Osteocyte (in vitro differentiated cells): ENCODE measurements at regions not wholly inside any gene's neighbourhood (a gene's known extent, or its start where the extent isn't known, plus 50 kb on each side); places are given as distances from the start of the nearest gene placed in this dataset.
A peak's percentile ranks its signal among the peaks of the same experiment; 100 is the strongest.
"Not testable (repeated sequence)": the region's sequence is repeated elsewhere in the genome, so short reads cannot be mapped to it uniquely, and the experiment has no call there.

ENCODE experiments used
- DNase-seq: peaks from one replicate; pipeline ENCODE4 v3.0.0; 2021; ENCODE audit warnings: mixed read lengths; ENCODE audit not compliant: unreplicated experiment; ENCODE audit errors: extremely low spot score
- H3K27ac Mint-ChIP-seq: one replicate; pipeline ENCODE4 v1.8.0; 2021; ENCODE audit warnings: mild to moderate bottlenecking, mixed read lengths; ENCODE audit not compliant: unreplicated experiment
- H3K27me3 Mint-ChIP-seq: one replicate; pipeline ENCODE4 v1.8.0; 2021; ENCODE audit warnings: mixed read lengths; ENCODE audit not compliant: unreplicated experiment
- H3K36me3 Mint-ChIP-seq: one replicate; pipeline ENCODE4 v1.8.0; 2021; ENCODE audit warnings: mixed read lengths; ENCODE audit not compliant: unreplicated experiment
- H3K4me1 Mint-ChIP-seq: one replicate; pipeline ENCODE4 v1.8.0; 2021; ENCODE audit warnings: mixed read lengths; ENCODE audit not compliant: unreplicated experiment
- H3K4me3 Mint-ChIP-seq: one replicate; pipeline ENCODE4 v1.8.0; 2021; ENCODE audit warnings: mild to moderate bottlenecking, moderate library complexity, mixed read lengths; ENCODE audit not compliant: unreplicated experiment
- H3K9me3 Mint-ChIP-seq: one replicate; pipeline ENCODE4 v1.8.0; 2021; ENCODE audit warnings: mixed read lengths; ENCODE audit not compliant: unreplicated experiment
- CTCF ChIP-seq: fragments of 200-600 bp; sonication (generic); IDR thresholded peaks from 2 replicates; pipeline ENCODE4 v1.5.0; 2021; ENCODE audit warnings: antibody characterized with exemption, mild to moderate bottlenecking, moderate library complexity

- TF ChIP-seq CTCF: no peak
- Mint-ChIP-seq H3K4me3 (no peak overlapping the region), H3K9me3 (peaks cover 9% of the 10 kb centered on the region), H3K27me3 (no peaks in the 10 kb centered on the region), H3K4me1 (no peaks in the 10 kb centered on the region), H3K36me3 (peaks cover 3% of the 10 kb centered on the region), H3K27ac (no peak overlapping the region)
- no peak for DNase-seq
Observed at GRCh38 chr21:18826562-18826961, 423.0 kb upstream of the TMPRSS15 start.

- no peaks in the 10 kb centered on the region for H3K36me3 Mint-ChIP-seq
- peaks cover 8% of the 10 kb centered on the region for H3K9me3 Mint-ChIP-seq
- no peak for TF ChIP-seq CTCF
- DNase-seq: no peak
- no peaks in the 10 kb centered on the region for H3K27me3 Mint-ChIP-seq
- H3K4me3 Mint-ChIP-seq: no peak overlapping the region
- H3K4me1 Mint-ChIP-seq: peaks cover 13% of the 10 kb centered on the region
- no peak overlapping the region for H3K27ac Mint-ChIP-seq
Observed at GRCh38 chr21:18831942-18832676, 428.5 kb upstream of the TMPRSS15 start.

GRCh38 chr21:18832950-18833349, 429.4 kb upstream of the TMPRSS15 start:
- Mint-ChIP-seq H3K9me3 (peaks cover 12% of the 10 kb centered on the region), H3K4me1 (peaks cover 13% of the 10 kb centered on the region), H3K4me3 (no peak overlapping the region), H3K27ac (peak overlapping the region; percentile 3), H3K36me3 (no peaks in the 10 kb centered on the region), H3K27me3 (no peaks in the 10 kb centered on the region)
- no peak for DNase-seq
- no peak for TF ChIP-seq CTCF

GRCh38 chr21:18834121-18834520, 430.5 kb upstream of the TMPRSS15 start:
- peaks cover 13% of the 10 kb centered on the region for H3K4me1 Mint-ChIP-seq
- not testable (repeated sequence) for H3K36me3 Mint-ChIP-seq, H3K4me3 Mint-ChIP-seq, H3K27ac Mint-ChIP-seq, H3K27me3 Mint-ChIP-seq, DNase-seq
- H3K9me3 Mint-ChIP-seq: peaks cover 24% of the 10 kb centered on the region

GRCh38 chr21:18840239-18840638, 436.7 kb upstream of the TMPRSS15 start:
- TF ChIP-seq CTCF: peak; percentile 18

GRCh38 chr21:18857606-18858005, 454.0 kb upstream of the TMPRSS15 start:
- H3K4me1 Mint-ChIP-seq, H3K4me3 Mint-ChIP-seq, H3K36me3 Mint-ChIP-seq, DNase-seq, H3K27me3 Mint-ChIP-seq, H3K27ac Mint-ChIP-seq: not testable (repeated sequence)
- H3K9me3 Mint-ChIP-seq: peaks cover 10% of the 10 kb centered on the region

More at GRCh38 chr21:18840239-18840638, 436.7 kb upstream of the TMPRSS15 start:
- H3K27me3 Mint-ChIP-seq: no peaks in the 10 kb centered on the region
- H3K4me3 Mint-ChIP-seq: no peak overlapping the region
- no peak for DNase-seq
- no peaks in the 10 kb centered on the region for H3K4me1 Mint-ChIP-seq
- peaks cover 30% of the 10 kb centered on the region for H3K9me3 Mint-ChIP-seq
- H3K36me3 Mint-ChIP-seq: peaks cover 2% of the 10 kb centered on the region
- no peak overlapping the region for H3K27ac Mint-ChIP-seq
